A673 (cell line): ENCODE measurements at regions not wholly inside any gene's neighbourhood (a gene's known extent, or its start where the extent isn't known, plus 50 kb on each side); places are given as distances from the start of the nearest gene placed in this dataset.

ENCODE experiments used
- BruUV-seq: library from RNA; stranded (reverse); fragments of 400-500 nt; replicated peaks from 2 replicates; lab custom pipeline; 2021; lab: Mats Ljungman, UMichigan
- CTCF ChIA-PET: fragments of 300-600 bp; sonication (Branson Sonifier 250); formaldehyde crosslinking; loops from one replicate; lab custom pipeline; 2022; ENCODE audit warnings: antibody characterized with exemption; lab: Charles Lee
- POLR2A ChIA-PET: fragments of 300-600 bp; sonication (Branson Sonifier 250); formaldehyde crosslinking; loops from one replicate; lab custom pipeline; 2022; ENCODE audit warnings: antibody characterized with exemption; ENCODE audit not compliant: low non-redundant PET; lab: Charles Lee
- DNase-seq: peaks from one replicate; pipeline ENCODE4 v3.0.0-alpha.2; 2015; ENCODE audit warnings: low spot score
- H3K27ac ChIP-seq: fragments of 200-600 bp; sonication (generic); 2 replicates; pipeline ENCODE4 v1.5.1; 2016; ENCODE audit warnings: mixed run types, low read depth, mild to moderate bottlenecking, mixed read lengths, antibody characterized with exemption, low read length; ENCODE audit not compliant: poor library complexity, severe bottlenecking
- H3K27me3 ChIP-seq: fragments of 200-600 bp; sonication (generic); replicated peaks from 2 replicates; pipeline ENCODE4 v1.6.1; 2017; ENCODE audit warnings: mixed run types, low read depth, mild to moderate bottlenecking, mixed read lengths, antibody characterized with exemption, low read length; ENCODE audit not compliant: insufficient read depth, poor library complexity
- H3K36me3 ChIP-seq: fragments of 200-600 bp; sonication (generic); 2 replicates; pipeline ENCODE4 v1.6.1; 2016; ENCODE audit warnings: mixed run types, mild to moderate bottlenecking, mixed read lengths, antibody characterized with exemption, low read length; ENCODE audit not compliant: insufficient read depth, poor library complexity, severe bottlenecking
- H3K4me1 ChIP-seq: fragments of 200-600 bp; sonication (generic); 2 replicates; pipeline ENCODE4 v1.6.1; 2017; ENCODE audit warnings: mixed run types, mild to moderate bottlenecking, mixed read lengths, antibody characterized with exemption, low read length; ENCODE audit not compliant: insufficient read depth, poor library complexity, severe bottlenecking
- H3K4me3 ChIP-seq: fragments of 200-600 bp; sonication (generic); 2 replicates; pipeline ENCODE4 v1.5.1; 2016; ENCODE audit warnings: low read depth, mixed run types, mild to moderate bottlenecking, mixed read lengths, low read length; ENCODE audit not compliant: poor library complexity, severe bottlenecking
- H3K9me3 ChIP-seq: fragments of 200-600 bp; sonication (generic); 2 replicates; pipeline ENCODE4 v1.6.1; 2016; ENCODE audit warnings: mixed run types, low read depth, mild to moderate bottlenecking, mixed read lengths, antibody characterized with exemption, low read length; ENCODE audit not compliant: poor library complexity, severe bottlenecking
- EZH2 ChIP-seq: fragments of 200-600 bp; sonication (generic); IDR thresholded peaks from 2 replicates; pipeline ENCODE4 v1.6.1; 2017; ENCODE audit warnings: borderline replicate concordance, low read depth, mild to moderate bottlenecking, mixed read lengths, antibody characterized with exemption, low read length; ENCODE audit not compliant: poor library complexity, severe bottlenecking
- intact Hi-C: fragments of 100-400 bp; cut with micrococcal nuclease; formaldehyde crosslinking; loops from one replicate; pipeline ENCODE4 v1.10.0; 2022; ENCODE audit not compliant: unreplicated experiment
- TF ChIP-seq, protein P1 (sequence below): fragments of 300-800, 200-600 bp; sonication (generic); conservative IDR thresholded peaks from 2 replicates; pipeline ENCODE4 v1.5.1; 2017; ENCODE audit warnings: low read depth, mild to moderate bottlenecking, antibody characterized with exemption, low read length, moderate library complexity, mixed read lengths

DNA sequence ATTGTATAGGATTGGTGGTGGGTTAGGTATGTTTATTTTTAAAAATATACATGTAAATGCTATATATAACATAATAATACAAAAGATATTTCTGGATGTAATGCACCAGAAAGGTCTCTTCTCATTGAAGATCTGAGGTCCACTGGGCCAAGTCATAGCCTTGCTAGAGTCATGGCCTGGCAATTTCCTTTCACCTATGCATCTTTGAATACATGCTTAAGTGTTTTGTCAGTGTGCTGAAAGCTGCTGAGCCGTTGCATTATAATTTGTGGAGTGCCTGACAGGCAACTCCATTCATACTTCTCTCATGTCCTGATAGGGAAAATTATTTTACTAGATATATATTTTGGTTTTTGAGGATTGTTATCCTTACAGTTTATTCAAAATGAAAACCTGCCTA is 410.2 kb upstream of the CT83 start:
- Histone ChIP-seq H3K9me3 (no peaks in the 10 kb centered on the region), H3K4me3 (no peak overlapping the region), H3K27ac (no peak overlapping the region), H3K27me3 (no peaks in the 10 kb centered on the region), H3K36me3 (no peaks in the 10 kb centered on the region), H3K4me1 (no peaks in the 10 kb centered on the region)
- DNase-seq, result no peak
- ChIA-PET CTCF (no interaction called here), POLR2A (no interaction called here)
- intact Hi-C loops, result no loop called here
- TF ChIP-seq, protein P1, sequence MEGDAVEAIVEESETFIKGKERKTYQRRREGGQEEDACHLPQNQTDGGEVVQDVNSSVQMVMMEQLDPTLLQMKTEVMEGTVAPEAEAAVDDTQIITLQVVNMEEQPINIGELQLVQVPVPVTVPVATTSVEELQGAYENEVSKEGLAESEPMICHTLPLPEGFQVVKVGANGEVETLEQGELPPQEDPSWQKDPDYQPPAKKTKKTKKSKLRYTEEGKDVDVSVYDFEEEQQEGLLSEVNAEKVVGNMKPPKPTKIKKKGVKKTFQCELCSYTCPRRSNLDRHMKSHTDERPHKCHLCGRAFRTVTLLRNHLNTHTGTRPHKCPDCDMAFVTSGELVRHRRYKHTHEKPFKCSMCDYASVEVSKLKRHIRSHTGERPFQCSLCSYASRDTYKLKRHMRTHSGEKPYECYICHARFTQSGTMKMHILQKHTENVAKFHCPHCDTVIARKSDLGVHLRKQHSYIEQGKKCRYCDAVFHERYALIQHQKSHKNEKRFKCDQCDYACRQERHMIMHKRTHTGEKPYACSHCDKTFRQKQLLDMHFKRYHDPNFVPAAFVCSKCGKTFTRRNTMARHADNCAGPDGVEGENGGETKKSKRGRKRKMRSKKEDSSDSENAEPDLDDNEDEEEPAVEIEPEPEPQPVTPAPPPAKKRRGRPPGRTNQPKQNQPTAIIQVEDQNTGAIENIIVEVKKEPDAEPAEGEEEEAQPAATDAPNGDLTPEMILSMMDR, result no peak
- no peak for TF ChIP-seq EZH2
- BruUV-seq, result no TSS peak

DNA sequence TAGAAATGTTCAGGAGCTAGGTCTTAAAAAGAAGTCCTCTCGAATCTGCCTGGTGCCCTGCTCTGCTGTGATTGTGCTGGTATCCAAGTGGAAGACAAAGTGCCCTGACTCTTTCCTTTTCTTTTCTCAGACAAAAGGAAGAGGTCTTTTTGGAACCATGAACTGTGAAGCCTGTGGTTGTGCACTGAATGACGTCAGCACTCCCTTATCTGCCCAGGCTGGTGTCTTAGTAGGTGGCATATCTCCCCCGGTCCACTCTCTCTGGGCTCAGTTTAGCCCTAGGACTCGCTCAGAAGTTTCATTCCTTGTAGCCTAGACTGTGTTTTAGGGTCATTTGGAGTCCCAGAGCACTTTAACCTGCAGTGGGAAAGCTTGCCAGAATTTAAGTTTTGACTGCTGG is 400.3 kb upstream of the CT83 start:
- no peaks in the 10 kb centered on the region for H3K36me3 ChIP-seq
- ChIA-PET CTCF (no interaction called here), POLR2A (no interaction called here)
- no peaks in the 10 kb centered on the region for H3K4me1 ChIP-seq
- no TSS peak for BruUV-seq
- no peak overlapping the region for H3K4me3 ChIP-seq
- no peak for TF ChIP-seq EZH2
- TF ChIP-seq, protein P1, result no peak
- H3K27me3 ChIP-seq, result no peaks in the 10 kb centered on the region
- intact Hi-C loops, result no loop called here
- DNase-seq, result no peak
- H3K27ac ChIP-seq, result no peak overlapping the region
- no peaks in the 10 kb centered on the region for H3K9me3 ChIP-seq

DNA sequence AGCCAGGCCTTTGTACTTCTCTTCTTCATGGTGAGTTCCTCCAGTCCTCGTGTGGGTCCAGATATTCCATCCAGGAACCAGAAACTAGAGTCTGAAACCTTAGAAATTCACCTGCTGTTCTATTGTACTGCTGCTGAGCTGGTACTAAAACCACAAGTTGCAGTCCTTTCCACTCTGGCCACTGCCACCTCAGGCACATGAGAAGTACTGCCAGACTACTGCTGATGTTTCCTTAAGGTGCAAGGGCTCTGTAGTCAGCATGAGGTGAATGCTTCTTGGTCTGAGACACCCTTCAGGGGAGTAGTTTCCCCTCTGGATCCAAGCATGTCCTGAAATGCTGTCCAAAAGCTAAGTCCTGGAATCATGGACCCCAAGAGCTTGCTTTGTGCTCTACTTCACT is 399.6 kb upstream of the CT83 start:
- Histone ChIP-seq H3K4me3 (no peak overlapping the region), H3K9me3 (no peaks in the 10 kb centered on the region), H3K4me1 (no peaks in the 10 kb centered on the region), H3K27ac (no peak overlapping the region), H3K36me3 (no peaks in the 10 kb centered on the region), H3K27me3 (no peaks in the 10 kb centered on the region)
- TF ChIP-seq EZH2, result no peak
- TF ChIP-seq, protein P1, result no peak
- ChIA-PET POLR2A (no interaction called here), CTCF (no interaction called here)
- no peak for DNase-seq
- intact Hi-C loops, result no loop called here
- no TSS peak for BruUV-seq
